Aorta (tissue), 5 donors: ENCODE measurements at regions not wholly inside any gene's neighbourhood (a gene's known extent, or its start where the extent isn't known, plus 50 kb on each side); places are given as distances from the start of the nearest gene placed in this dataset.

Experiments
- ATAC-seq: fragments of 200-7000 bp; cut with Tn5 transposase; one replicate; pipeline ENCODE4 v1.9.1; 2022; ENCODE audit warnings: moderate library complexity; ENCODE audit not compliant: low FRiP score
- DNase-seq, 2 donors: peaks; one replicate each; pipeline ENCODE4 v3.0.0-alpha.2; 2020
- H3K27ac ChIP-seq, 2 donors: one replicate each; pipeline ENCODE4 v1.5.1; 2013; ENCODE audit warnings: low read length in 2 of 2, mild to moderate bottlenecking in 2 of 2, moderate library complexity in 2 of 2, control low read depth in 1 of 2, inconsistent platforms in 1 of 2, low read depth in 1 of 2
- H3K27me3 ChIP-seq, 2 donors: one replicate each; pipeline ENCODE4 v1.6.1; 2013; ENCODE audit warnings: control low read depth in 1 of 2, low read length in 1 of 2, mild to moderate bottlenecking in 1 of 2, moderate library complexity in 1 of 2; ENCODE audit not compliant: insufficient read depth in 2 of 2, control insufficient read depth in 1 of 2
- H3K36me3 ChIP-seq, 2 donors: one replicate each; pipeline ENCODE4 v1.6.1; 2013; ENCODE audit warnings: control low read depth in 1 of 2, low read length in 1 of 2, mild to moderate bottlenecking in 1 of 2; ENCODE audit not compliant: insufficient read depth in 2 of 2, control insufficient read depth in 1 of 2
- H3K4me1 ChIP-seq, 2 donors: one replicate each; pipeline ENCODE4 v1.6.1; 2013; ENCODE audit warnings: low read length in 2 of 2, control low read depth in 1 of 2, mild to moderate bottlenecking in 1 of 2, moderate library complexity in 1 of 2; ENCODE audit not compliant: insufficient read depth in 2 of 2, control insufficient read depth in 1 of 2
- H3K4me3 ChIP-seq, 2 donors: one replicate each; pipeline ENCODE4 v1.5.1; 2013; ENCODE audit warnings: low read length in 2 of 2, control low read depth in 1 of 2, mild to moderate bottlenecking in 1 of 2
- H3K9me3 ChIP-seq: one replicate; pipeline ENCODE4 v1.6.1; 2013; ENCODE audit warnings: mild to moderate bottlenecking, low read length; ENCODE audit not compliant: control insufficient read depth
- WGBS, 2 donors: extraction: QIAGEN DNeasy Blood & Tissue Kit; methylation state at CpG; one replicate each; pipeline ENCODE4 v1.1.7; 2013; 5-methylcytosine and 5-hydroxymethylcytosine counted together
- intact Hi-C, 2 donors: fragments of 100-400 bp; cut with DNase I; formaldehyde crosslinking; loops; one replicate each; pipeline versions ENCODE4 v1.14.2 to v1.15.0; 2022
- donor health status: healthy with polysubstance abuse.
- donor health status: Bipolar disorder and iron deficiency.
- donor health status: DM: no; HTN: no; CAD: no.
- donor health status: DM: no; HTN: no; CAD: no.
- donor health status: DM: yes; HTN: yes; CAD: no.

DNA sequence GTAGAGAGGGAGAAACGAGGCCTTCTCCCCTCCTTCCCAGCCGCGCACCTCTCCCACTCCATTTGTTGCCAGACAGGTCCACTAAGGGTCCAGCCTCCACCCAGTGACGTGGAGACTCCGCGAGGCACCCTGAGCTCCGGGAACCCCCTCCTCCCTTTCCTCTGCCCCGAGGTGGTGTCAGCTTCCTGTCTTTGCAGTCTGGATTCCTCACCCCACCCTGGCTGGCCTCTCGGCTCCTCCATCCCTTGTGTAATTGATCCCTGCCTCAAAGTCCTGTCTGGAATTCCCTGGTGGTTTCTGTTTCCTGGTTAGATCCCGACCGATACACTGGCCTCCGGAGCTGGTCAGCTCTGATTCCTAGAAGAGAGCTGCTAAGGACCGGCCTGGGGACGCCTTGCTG is 105.9 kb upstream of the SCOC start:
- no peak overlapping the region for H3K27ac ChIP-seq
- ATAC-seq (no peak), DNase-seq (no peak)
- whole genome bisulfite sequencing, 2 donors, result 75 to 76% methylated on average over 14 of the region's 14 CpGs
- no peaks in the 10 kb centered on the region for H3K36me3 ChIP-seq
- peaks cover 1% of the 10 kb centered on the region for H3K9me3 ChIP-seq
- no peaks in the 10 kb centered on the region for H3K4me1 ChIP-seq
- H3K4me3 ChIP-seq, result no peak overlapping the region
- H3K27me3 ChIP-seq, result no peaks in the 10 kb centered on the region
- intact Hi-C loops, result no loop called here

- H3K27ac ChIP-seq, result no peak overlapping the region
- peaks cover 1% of the 10 kb centered on the region for H3K9me3 ChIP-seq
- intact Hi-C loops, result no loop called here
- DNase-seq (no peak), ATAC-seq (no peak)
- no peaks in the 10 kb centered on the region for H3K36me3 ChIP-seq
- no peaks in the 10 kb centered on the region for H3K4me1 ChIP-seq
- H3K4me3 ChIP-seq, result no peak overlapping the region
- WGBS, 2 donors, result 89 to 93% methylated on average over 10 of the region's 10 CpGs
- H3K27me3 ChIP-seq, result no peaks in the 10 kb centered on the region
These were observed 106.4 kb upstream of the SCOC start for GRCh38 chr4:140266958-140267568.

GRCh38 chr4:140260227-140260626 is 106.2 kb upstream of the MAML3 start:
- H3K4me1 ChIP-seq, result peaks cover 0 to 2% of the 10 kb centered on the region in 2 donors
- intact Hi-C loops, result no loop called here
- no peaks in the 10 kb centered on the region for H3K36me3 ChIP-seq
- H3K27ac ChIP-seq, result no peak overlapping the region
- 22 to 27% methylated on average over 5 of the region's 5 CpGs for WGBS, 2 donors
- H3K4me3 ChIP-seq, result no peak overlapping the region
- DNase-seq (no peak), ATAC-seq (no peak)
- no peaks in the 10 kb centered on the region for H3K9me3 ChIP-seq
- H3K27me3 ChIP-seq, result no peaks in the 10 kb centered on the region

GRCh38 chr4:140258476-140258875 is 104.5 kb upstream of the MAML3 start:
- Histone ChIP-seq H3K27me3 (no peaks in the 10 kb centered on the region), H3K27ac (no peak overlapping the region), H3K4me3 (no peak overlapping the region), H3K4me1 (peaks cover 0 to 2% of the 10 kb centered on the region in 2 donors), H3K9me3 (no peaks in the 10 kb centered on the region), H3K36me3 (no peaks in the 10 kb centered on the region)
- intact Hi-C loops, result loop anchor here (5.0 to 10.0 kb wide), 3 partner anchors 49 to 444 kb away; no protein-coding TSS in a partner anchor
- WGBS, 2 donors, result 98 to 100% methylated on average over 3 of the region's 3 CpGs
- no peak for DNase-seq
- ATAC-seq, result no peak

- Histone ChIP-seq H3K27me3 (no peaks in the 10 kb centered on the region), H3K4me1 (peaks cover 0 to 2% of the 10 kb centered on the region in 2 donors), H3K36me3 (no peaks in the 10 kb centered on the region), H3K9me3 (no peaks in the 10 kb centered on the region), H3K27ac (no peak overlapping the region), H3K4me3 (no peak overlapping the region)
- intact Hi-C loops, result loop anchor here (5.0 to 10.0 kb wide), 3 partner anchors 50 to 443 kb away; no protein-coding TSS in a partner anchor
- 83 to 87% methylated on average over 10 of the region's 10 CpGs for WGBS, 2 donors
- DNase-seq (no peak), ATAC-seq (no peak)
These were observed 103.7 kb upstream of the MAML3 start for GRCh38 chr4:140257461-140258305.

DNA sequence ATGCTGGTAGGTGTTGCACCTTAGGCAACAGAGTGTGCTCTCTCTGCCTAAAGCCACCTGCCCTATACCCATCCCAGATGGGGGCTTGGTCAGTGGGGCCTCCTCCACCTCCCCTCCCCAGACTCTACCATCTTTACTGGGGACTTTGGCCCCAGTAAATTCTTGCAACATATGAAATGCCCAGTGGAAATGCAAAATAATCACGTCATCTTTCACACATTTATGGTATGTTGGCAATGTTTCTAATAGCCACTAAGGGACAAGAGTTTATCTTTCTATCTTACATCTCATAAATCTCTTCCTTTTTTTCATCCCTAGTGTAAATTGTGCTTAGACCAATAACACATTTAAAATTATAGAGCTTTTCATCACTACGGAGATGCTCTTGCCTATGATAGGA is 103.0 kb upstream of the MAML3 start:
- H3K4me3 ChIP-seq, result no peak overlapping the region
- H3K27me3 ChIP-seq, result no peaks in the 10 kb centered on the region
- no peaks in the 10 kb centered on the region for H3K9me3 ChIP-seq
- 84 to 88% methylated on average over 2 of the region's 2 CpGs for WGBS, 2 donors
- no peaks in the 10 kb centered on the region for H3K36me3 ChIP-seq
- intact Hi-C loops, result loop anchor here (5.0 to 10.0 kb wide), 3 partner anchors 50 to 442 kb away; no protein-coding TSS in a partner anchor
- DNase-seq, result no peak
- ATAC-seq, result no peak
- peaks cover 0 to 2% of the 10 kb centered on the region in 2 donors for H3K4me1 ChIP-seq
- no peak overlapping the region for H3K27ac ChIP-seq

- no peaks in the 10 kb centered on the region for H3K27me3 ChIP-seq
- DNase-seq (no peak), ATAC-seq (no peak)
- intact Hi-C loops, result loop anchor here (5.0 to 10.0 kb wide), 3 partner anchors 51 to 442 kb away; no protein-coding TSS in a partner anchor
- H3K4me3 ChIP-seq, result no peak overlapping the region
- H3K9me3 ChIP-seq, result no peaks in the 10 kb centered on the region
- H3K36me3 ChIP-seq, result no peaks in the 10 kb centered on the region
- peaks cover 0 to 2% of the 10 kb centered on the region in 2 donors for H3K4me1 ChIP-seq
- 45 to 52% methylated on average over 2 of the region's 2 CpGs for WGBS, 2 donors
- no peak overlapping the region for H3K27ac ChIP-seq
These were observed 102.4 kb upstream of the MAML3 start for GRCh38 chr4:140256335-140256734.

GRCh38 chr4:140255927-140256326 is 101.9 kb upstream of the MAML3 start:
- H3K4me1 ChIP-seq, result peaks cover 0 to 2% of the 10 kb centered on the region in 2 donors
- no peak overlapping the region for H3K27ac ChIP-seq
- intact Hi-C loops, result loop anchor here (5.0 to 10.0 kb wide), 3 partner anchors 51 to 441 kb away; no protein-coding TSS in a partner anchor
- H3K9me3 ChIP-seq, result no peaks in the 10 kb centered on the region
- no peak for ATAC-seq
- WGBS, 2 donors, result 99 to 100% methylated on average over 1 of the region's 1 CpG
- H3K27me3 ChIP-seq, result no peaks in the 10 kb centered on the region
- no peak overlapping the region for H3K4me3 ChIP-seq
- H3K36me3 ChIP-seq, result no peaks in the 10 kb centered on the region
- no peak for DNase-seq
